Caco-2 (cell line): ENCODE measurements at regions not wholly inside any gene's neighbourhood (a gene's known extent, or its start where the extent isn't known, plus 50 kb on each side); places are given as distances from the start of the nearest gene placed in this dataset.

ENCODE experiments used
- BruUV-seq: library from RNA; stranded (reverse); fragments of 400-500 nt; replicated peaks from 2 replicates; lab custom pipeline; 2021; lab: Mats Ljungman, UMichigan
- CTCF ChIA-PET: fragments of 300-600 bp; sonication (Branson Sonifier 250); formaldehyde crosslinking; loops from one replicate; lab custom pipeline; 2022; ENCODE audit warnings: antibody characterized with exemption; lab: Charles Lee
- POLR2A ChIA-PET: fragments of 300-600 bp; sonication (Branson Sonifier 250); formaldehyde crosslinking; loops from one replicate; lab custom pipeline; 2022; ENCODE audit warnings: antibody characterized with exemption; lab: Charles Lee
- DNase-seq, 2 experiments: peaks; one replicate each; pipeline versions ENCODE4 v3.0.0 to v3.0.0-alpha.2; 2020 to 2022
- H3K27me3 ChIP-seq: replicated peaks from 2 replicates; pipeline ENCODE4 v1.6.0; 2011; ENCODE audit warnings: low read length; ENCODE audit not compliant: control insufficient read depth, insufficient read depth
- H3K36me3 ChIP-seq: 2 replicates; pipeline ENCODE4 v1.5.1; 2011; ENCODE audit warnings: low read length; ENCODE audit not compliant: control insufficient read depth, insufficient read depth
- H3K4me1 ChIP-seq: fragments of 250-450 bp; sonication (Bioruptor Pico); 2 replicates; pipeline ENCODE4 v1.5.1; 2020; ENCODE audit warnings: mild to moderate bottlenecking
- H3K4me3 ChIP-seq: 2 replicates; pipeline ENCODE4 v1.5.1; 2011; ENCODE audit warnings: low read depth, mild to moderate bottlenecking, control low read depth, low read length
- H3K9me3 ChIP-seq: fragments of 250-450 bp; sonication (Bioruptor Pico); 2 replicates; pipeline ENCODE4 v1.5.1; 2020; ENCODE audit warnings: mild to moderate bottlenecking, moderate library complexity
- H3K27ac Mint-ChIP-seq: one replicate; pipeline ENCODE4 v1.8.0; 2022; ENCODE audit warnings: mixed read lengths; ENCODE audit not compliant: unreplicated experiment
- H3K27me3 Mint-ChIP-seq: one replicate; pipeline ENCODE4 v1.8.0; 2022; ENCODE audit warnings: mixed read lengths; ENCODE audit not compliant: insufficient read depth, unreplicated experiment
- H3K36me3 Mint-ChIP-seq: one replicate; pipeline ENCODE4 v1.8.0; 2022; ENCODE audit warnings: mild to moderate bottlenecking, mixed read lengths; ENCODE audit not compliant: insufficient read depth, unreplicated experiment
- H3K4me1 Mint-ChIP-seq: one replicate; pipeline ENCODE4 v1.8.0; 2022; ENCODE audit warnings: low read depth, mixed read lengths; ENCODE audit not compliant: unreplicated experiment
- H3K4me3 Mint-ChIP-seq: one replicate; pipeline ENCODE4 v1.8.0; 2022; ENCODE audit warnings: mild to moderate bottlenecking, moderate library complexity, mixed read lengths; ENCODE audit not compliant: unreplicated experiment
- H3K9me3 Mint-ChIP-seq: one replicate; pipeline ENCODE4 v1.8.0; 2022; ENCODE audit warnings: mixed read lengths; ENCODE audit not compliant: unreplicated experiment
- intact Hi-C: fragments of 100-400 bp; cut with micrococcal nuclease; formaldehyde crosslinking; loops from one replicate; pipeline ENCODE4 v1.10.0; 2022; ENCODE audit not compliant: unreplicated experiment
- TF ChIP-seq, protein P1 (sequence below), 2 experiments: fragments of 200-600 bp in 1 of 2; IDR thresholded peaks; 1 replicate in 1 of 2; 2 replicates in 1 of 2; pipeline versions ENCODE4 v1.5.1 to v1.8.0; 2011 to 2022; ENCODE audit warnings: antibody characterized with exemption in 1 of 2, control low read depth in 1 of 2, inconsistent platforms in 1 of 2, low read depth in 1 of 2, low read length in 1 of 2, mild to moderate bottlenecking in 1 of 2, moderate library complexity in 1 of 2; ENCODE audit not compliant: insufficient read depth in 1 of 2, severe bottlenecking in 1 of 2, unreplicated experiment in 1 of 2

DNA sequence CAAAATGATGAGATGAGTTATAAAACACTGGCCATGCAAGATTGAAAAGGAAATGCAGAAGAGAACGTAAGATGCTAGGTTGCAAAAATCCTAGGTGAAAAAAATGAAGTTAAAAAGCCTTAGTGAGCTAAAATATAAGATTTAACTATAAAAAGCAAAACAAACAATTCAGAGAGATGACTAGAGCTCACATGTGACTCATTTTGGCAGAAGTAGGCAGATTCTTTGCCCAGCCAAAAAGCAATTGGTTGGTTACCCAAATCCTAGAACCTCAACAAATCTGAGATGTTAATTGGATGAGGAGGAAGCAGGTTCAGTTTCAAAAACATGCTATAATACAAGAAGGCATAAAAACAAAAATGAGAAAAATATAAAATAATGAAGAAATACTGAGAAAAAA lies 249.1 kb downstream of the OGFRL1 start:
- Histone ChIP-seq H3K36me3 (no peaks in the 10 kb centered on the region), H3K9me3 (no peaks in the 10 kb centered on the region; the same call in 1 of the 2 replicates), H3K4me3 (no peak overlapping the region), H3K4me1 (no peaks in the 10 kb centered on the region), H3K27me3 (no peaks in the 10 kb centered on the region)
- no peak overlapping the region for H3K27ac Mint-ChIP-seq
- intact Hi-C loops: loop anchor here (10.0 kb wide), 2 partner anchors 317 to 707 kb away; no protein-coding TSS in a partner anchor
- ChIA-PET CTCF (no interaction called here), POLR2A (no interaction called here)
- TF ChIP-seq, protein P1, sequence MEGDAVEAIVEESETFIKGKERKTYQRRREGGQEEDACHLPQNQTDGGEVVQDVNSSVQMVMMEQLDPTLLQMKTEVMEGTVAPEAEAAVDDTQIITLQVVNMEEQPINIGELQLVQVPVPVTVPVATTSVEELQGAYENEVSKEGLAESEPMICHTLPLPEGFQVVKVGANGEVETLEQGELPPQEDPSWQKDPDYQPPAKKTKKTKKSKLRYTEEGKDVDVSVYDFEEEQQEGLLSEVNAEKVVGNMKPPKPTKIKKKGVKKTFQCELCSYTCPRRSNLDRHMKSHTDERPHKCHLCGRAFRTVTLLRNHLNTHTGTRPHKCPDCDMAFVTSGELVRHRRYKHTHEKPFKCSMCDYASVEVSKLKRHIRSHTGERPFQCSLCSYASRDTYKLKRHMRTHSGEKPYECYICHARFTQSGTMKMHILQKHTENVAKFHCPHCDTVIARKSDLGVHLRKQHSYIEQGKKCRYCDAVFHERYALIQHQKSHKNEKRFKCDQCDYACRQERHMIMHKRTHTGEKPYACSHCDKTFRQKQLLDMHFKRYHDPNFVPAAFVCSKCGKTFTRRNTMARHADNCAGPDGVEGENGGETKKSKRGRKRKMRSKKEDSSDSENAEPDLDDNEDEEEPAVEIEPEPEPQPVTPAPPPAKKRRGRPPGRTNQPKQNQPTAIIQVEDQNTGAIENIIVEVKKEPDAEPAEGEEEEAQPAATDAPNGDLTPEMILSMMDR (IDR thresholded peaks at IDR 0.05; ENCODE audit: insufficient read depth in 1 of 2, low read depth in 1 of 2, low read length in 1 of 2, severe bottlenecking in 1 of 2, unreplicated experiment in 1 of 2): no peak
- no TSS peak for BruUV-seq
- no peak for DNase-seq
- H3K9me3 Mint-ChIP-seq: peaks cover 11% of the 10 kb centered on the region
- no peak overlapping the region for H3K4me3 Mint-ChIP-seq
- peaks cover 7% of the 10 kb centered on the region for H3K4me1 Mint-ChIP-seq
- no peaks in the 10 kb centered on the region for H3K36me3 Mint-ChIP-seq
- H3K27me3 Mint-ChIP-seq: no peaks in the 10 kb centered on the region

DNA sequence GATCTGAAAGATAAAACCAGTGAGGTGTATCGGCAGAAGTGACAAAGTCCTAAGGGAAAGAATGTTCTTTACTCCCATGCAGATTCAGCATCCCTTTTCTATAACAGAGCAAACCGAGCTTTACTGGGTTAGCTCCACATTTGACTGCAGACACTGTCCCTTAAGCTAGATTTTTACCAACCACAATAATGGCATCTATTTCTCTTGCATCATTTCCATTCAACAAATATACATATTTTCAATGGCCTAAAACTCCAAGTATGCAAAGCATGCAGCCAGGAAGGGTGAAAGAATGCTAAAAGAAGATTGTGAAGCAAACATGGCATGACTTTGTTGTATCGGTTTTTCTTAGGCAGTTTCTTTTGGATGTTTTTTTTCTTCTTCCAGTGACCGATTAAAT lies 255.4 kb downstream of the OGFRL1 start:
- no peak overlapping the region for H3K27ac Mint-ChIP-seq
- intact Hi-C loops: no loop called here
- peaks cover 12% of the 10 kb centered on the region for H3K4me1 Mint-ChIP-seq
- H3K27me3 ChIP-seq: no peaks in the 10 kb centered on the region
- H3K27me3 Mint-ChIP-seq: no peaks in the 10 kb centered on the region
- peaks cover 32% of the 10 kb centered on the region for H3K9me3 Mint-ChIP-seq
- no peak overlapping the region for H3K4me3 Mint-ChIP-seq
- ChIA-PET POLR2A (no interaction called here), CTCF (no interaction called here)
- BruUV-seq: no TSS peak
- no peaks in the 10 kb centered on the region for H3K36me3 Mint-ChIP-seq
- peaks cover 4% of the 10 kb centered on the region; the same call in 1 of the 2 replicates for H3K9me3 ChIP-seq
- peaks cover 8% of the 10 kb centered on the region; the same call in 1 of the 2 replicates for H3K4me1 ChIP-seq
- no peaks in the 10 kb centered on the region for H3K36me3 ChIP-seq
- no peak for DNase-seq
- TF ChIP-seq, protein P1 (IDR thresholded peaks at IDR 0.05; ENCODE audit: insufficient read depth in 1 of 2, low read depth in 1 of 2, low read length in 1 of 2, severe bottlenecking in 1 of 2, unreplicated experiment in 1 of 2): no peak
- H3K4me3 ChIP-seq: no peak overlapping the region

DNA sequence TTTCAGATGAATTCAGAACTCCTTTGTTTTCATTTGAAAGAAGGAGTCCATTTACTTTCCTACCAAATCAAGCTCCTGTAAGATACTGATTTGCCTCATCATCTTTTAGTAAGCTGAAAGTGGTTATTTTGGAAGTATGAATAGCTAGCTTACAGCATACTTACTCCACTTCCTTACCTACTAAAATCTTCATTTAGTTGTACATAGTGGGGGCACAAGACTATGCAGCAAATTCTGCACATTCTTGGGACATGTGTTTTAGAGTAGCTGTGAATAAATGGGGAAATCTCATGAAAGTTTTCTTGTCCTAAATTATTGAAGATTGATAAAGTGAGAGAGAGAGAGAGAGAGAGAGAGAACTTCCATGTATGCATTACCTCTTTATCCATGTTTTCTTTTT lies 256.3 kb downstream of the OGFRL1 start:
- Mint-ChIP-seq H3K9me3 (peaks cover 35% of the 10 kb centered on the region), H3K4me3 (no peak overlapping the region), H3K27ac (peak overlapping the region; percentile 35), H3K27me3 (no peaks in the 10 kb centered on the region), H3K4me1 (peaks cover 12% of the 10 kb centered on the region), H3K36me3 (no peaks in the 10 kb centered on the region)
- BruUV-seq: no TSS peak
- H3K4me1 ChIP-seq: peaks cover 8% of the 10 kb centered on the region; the same call in 1 of the 2 replicates
- TF ChIP-seq, protein P1 (IDR thresholded peaks at IDR 0.05; ENCODE audit: insufficient read depth in 1 of 2, low read depth in 1 of 2, low read length in 1 of 2, severe bottlenecking in 1 of 2, unreplicated experiment in 1 of 2): no peak
- H3K36me3 ChIP-seq: no peaks in the 10 kb centered on the region
- DNase-seq: no peak
- H3K27me3 ChIP-seq: no peaks in the 10 kb centered on the region
- H3K4me3 ChIP-seq: no peak overlapping the region
- ChIA-PET POLR2A (no interaction called here), CTCF (no interaction called here)
- intact Hi-C loops: no loop called here
- H3K9me3 ChIP-seq: peaks cover 4% of the 10 kb centered on the region; the same call in 1 of the 2 replicates
